Right cardiac atrium (tissue), 5 donors: ENCODE measurements at regions not wholly inside any gene's neighbourhood (a gene's known extent, or its start where the extent isn't known, plus 50 kb on each side); places are given as distances from the start of the nearest gene placed in this dataset.

Experiments
- ATAC-seq, 2 donors: fragments of 200-7000 bp; cut with Tn5 transposase; one replicate each; pipeline versions ENCODE4 v1.8.0 to v1.9.1; 2020; ENCODE audit warnings: moderate library complexity in 2 of 2, mild to moderate bottlenecking in 1 of 2
- DNase-seq, 3 donors: peaks; one replicate each; pipeline ENCODE4 v3.0.0-alpha.2; 2020
- H3K27ac ChIP-seq: one replicate; pipeline ENCODE4 v1.5.1; 2013; ENCODE audit warnings: mild to moderate bottlenecking, low read length, control low read depth, moderate library complexity
- H3K27me3 ChIP-seq: one replicate; pipeline ENCODE4 v1.6.1; 2013; ENCODE audit not compliant: control insufficient read depth, insufficient read depth
- H3K4me1 ChIP-seq: one replicate; pipeline ENCODE4 v1.6.1; 2013; ENCODE audit warnings: low read length; ENCODE audit not compliant: control insufficient read depth, insufficient read depth
- H3K4me3 ChIP-seq: one replicate; pipeline ENCODE4 v1.5.1; 2013; ENCODE audit warnings: low read length, control low read depth
- H3K9me3 ChIP-seq: one replicate; pipeline ENCODE4 v1.6.1; 2013; ENCODE audit warnings: low read length; ENCODE audit not compliant: control insufficient read depth
- WGBS: extraction: QIAGEN DNeasy Blood & Tissue Kit; methylation state at CpG from one replicate; pipeline ENCODE4 v1.1.7; 2013; 5-methylcytosine and 5-hydroxymethylcytosine counted together
- intact Hi-C, 4 donors: fragments of 100-400 bp; cut with DNase I; formaldehyde crosslinking; loops; one replicate each; pipeline versions ENCODE4 v1.11.0 to v1.14.0; 2022 to 2023
- donor health status: healthy with polysubstance abuse.
- donor health status: DM: no; HTN: yes; CAD: no.
- donor health status: DM: no; HTN: no; CAD: no.
- donor health status: DM: no; HTN: yes; CAD: no; lungs with severe emphysema.
- donor health status: DM: yes; HTN: yes; CAD: no.

GRCh38 chr20:39246436-39246835 lies 284.3 kb downstream of the DHX35 start:
- DNase-seq (no peak), ATAC-seq (no peak)
- no peaks in the 10 kb centered on the region for H3K9me3 ChIP-seq
- H3K27me3 ChIP-seq: no peaks in the 10 kb centered on the region
- no peak overlapping the region for H3K4me3 ChIP-seq
- intact Hi-C loops: no loop called here
- no peaks in the 10 kb centered on the region for H3K4me1 ChIP-seq
- 78% methylated on average over 4 of the region's 4 CpGs for WGBS
- no peak overlapping the region for H3K27ac ChIP-seq

GRCh38 chr20:39245685-39246311 lies 283.7 kb downstream of the DHX35 start:
- intact Hi-C loops: no loop called here
- no peaks in the 10 kb centered on the region for H3K27me3 ChIP-seq
- no peak overlapping the region for H3K4me3 ChIP-seq
- DNase-seq (no peak), ATAC-seq (no peak)
- 76% methylated on average over 1 of the region's 1 CpG for WGBS
- no peaks in the 10 kb centered on the region for H3K4me1 ChIP-seq
- no peak overlapping the region for H3K27ac ChIP-seq
- no peaks in the 10 kb centered on the region for H3K9me3 ChIP-seq

- H3K9me3 ChIP-seq: no peaks in the 10 kb centered on the region
- DNase-seq (no peak), ATAC-seq (no peak)
- intact Hi-C loops: no loop called here
- no peak overlapping the region for H3K27ac ChIP-seq
- H3K4me1 ChIP-seq: no peaks in the 10 kb centered on the region
- 83% methylated on average over 1 of the region's 1 CpG for WGBS
- H3K4me3 ChIP-seq: no peak overlapping the region
- no peaks in the 10 kb centered on the region for H3K27me3 ChIP-seq
Observed at GRCh38 chr20:39243962-39244361, 281.8 kb downstream of the DHX35 start.

GRCh38 chr20:39242614-39243013 lies 280.5 kb downstream of the DHX35 start:
- Histone ChIP-seq H3K4me1 (no peaks in the 10 kb centered on the region), H3K9me3 (no peaks in the 10 kb centered on the region), H3K27ac (no peak overlapping the region), H3K4me3 (no peak overlapping the region), H3K27me3 (no peaks in the 10 kb centered on the region)
- ATAC-seq (no peak), DNase-seq (no peak)
- intact Hi-C loops: no loop called here

- H3K27me3 ChIP-seq: no peaks in the 10 kb centered on the region
- no peaks in the 10 kb centered on the region for H3K9me3 ChIP-seq
- no peak overlapping the region for H3K4me3 ChIP-seq
- WGBS: 39% methylated on average over 7 of the region's 7 CpGs
- no peak for ATAC-seq
- H3K27ac ChIP-seq: no peak overlapping the region
- no peaks in the 10 kb centered on the region for H3K4me1 ChIP-seq
- intact Hi-C loops: no loop called here
- DNase-seq: no peak
Observed at GRCh38 chr20:39234520-39235095, 272.5 kb downstream of the DHX35 start.

GRCh38 chr20:39233755-39234154 lies 271.6 kb downstream of the DHX35 start:
- no peak overlapping the region for H3K27ac ChIP-seq
- ATAC-seq: no peak
- H3K27me3 ChIP-seq: no peaks in the 10 kb centered on the region
- no peak overlapping the region for H3K4me3 ChIP-seq
- no peak for DNase-seq
- H3K4me1 ChIP-seq: no peaks in the 10 kb centered on the region
- WGBS: 81% methylated on average over 4 of the region's 4 CpGs
- H3K9me3 ChIP-seq: no peaks in the 10 kb centered on the region
- intact Hi-C loops: no loop called here

GRCh38 chr20:39227416-39227815 lies 265.3 kb downstream of the DHX35 start:
- Histone ChIP-seq H3K9me3 (no peaks in the 10 kb centered on the region), H3K27ac (no peak overlapping the region), H3K4me1 (no peaks in the 10 kb centered on the region), H3K27me3 (no peaks in the 10 kb centered on the region), H3K4me3 (no peak overlapping the region)
- ATAC-seq (no peak), DNase-seq (no peak)
- WGBS: 68% methylated on average over 7 of the region's 7 CpGs
- intact Hi-C loops: no loop called here

- 88% methylated on average over 1 of the region's 1 CpG for WGBS
- no peaks in the 10 kb centered on the region for H3K9me3 ChIP-seq
- H3K27me3 ChIP-seq: no peaks in the 10 kb centered on the region
- ATAC-seq (no peak), DNase-seq (no peak)
- intact Hi-C loops: no loop called here
- H3K4me3 ChIP-seq: no peak overlapping the region
- H3K27ac ChIP-seq: no peak overlapping the region
- no peaks in the 10 kb centered on the region for H3K4me1 ChIP-seq
Observed at GRCh38 chr20:39225978-39226377, 263.8 kb downstream of the DHX35 start.

GRCh38 chr20:39225536-39225935 lies 263.4 kb downstream of the DHX35 start:
- Histone ChIP-seq H3K4me1 (no peaks in the 10 kb centered on the region), H3K27ac (no peak overlapping the region), H3K27me3 (no peaks in the 10 kb centered on the region), H3K4me3 (no peak overlapping the region), H3K9me3 (no peaks in the 10 kb centered on the region)
- WGBS: 59% methylated on average over 5 of the region's 5 CpGs
- DNase-seq (no peak), ATAC-seq (no peak)
- intact Hi-C loops: no loop called here

- DNase-seq: no peak
- Histone ChIP-seq H3K9me3 (no peaks in the 10 kb centered on the region), H3K27me3 (no peaks in the 10 kb centered on the region), H3K4me3 (no peak overlapping the region), H3K27ac (no peak overlapping the region), H3K4me1 (no peaks in the 10 kb centered on the region)
- intact Hi-C loops: no loop called here
- no peak for ATAC-seq
- WGBS: 44% methylated on average over 1 of the region's 1 CpG
Observed at GRCh38 chr20:39222101-39222500, 260.0 kb downstream of the DHX35 start.

- intact Hi-C loops: no loop called here
- no peak overlapping the region for H3K4me3 ChIP-seq
Observed at GRCh38 chr20:39216195-39216594, 254.1 kb downstream of the DHX35 start.

GRCh38 chr20:39214828-39215227 lies 252.7 kb downstream of the DHX35 start:
- H3K27me3 ChIP-seq: no peaks in the 10 kb centered on the region
- ATAC-seq (no peak), DNase-seq (no peak)
- intact Hi-C loops: no loop called here
- no peaks in the 10 kb centered on the region for H3K9me3 ChIP-seq
- H3K4me1 ChIP-seq: no peaks in the 10 kb centered on the region
- no peak overlapping the region for H3K4me3 ChIP-seq
- WGBS: 28% methylated on average over 2 of the region's 2 CpGs
- H3K27ac ChIP-seq: no peak overlapping the region

More at GRCh38 chr20:39216195-39216594, 254.1 kb downstream of the DHX35 start:
- DNase-seq (no peak), ATAC-seq (no peak)
- Histone ChIP-seq H3K27ac (no peak overlapping the region), H3K27me3 (no peaks in the 10 kb centered on the region), H3K4me1 (no peaks in the 10 kb centered on the region), H3K9me3 (no peaks in the 10 kb centered on the region)
- WGBS: 89% methylated on average over 3 of the region's 3 CpGs
